IMR-90 (cell line): ENCODE measurements at regions not wholly inside any gene's neighbourhood (a gene's known extent, or its start where the extent isn't known, plus 50 kb on each side); places are given as distances from the start of the nearest gene placed in this dataset.

Source experiments
- ATAC-seq: fragments of 200-7000 bp; cut with Tn5 transposase; 2 replicates; pipeline ENCODE4 v1.9.1; 2020; ENCODE audit warnings: low read depth, mild to moderate bottlenecking, moderate library complexity
- BruUV-seq: library from RNA; stranded (reverse); fragments of 400-500 nt; replicated peaks from 2 replicates; lab custom pipeline; 2021; lab: Mats Ljungman, UMichigan
- CTCF ChIA-PET: fragments of 300-600 bp; formaldehyde crosslinking; extraction: SDS; loops from one replicate; lab custom pipeline; 2021; ENCODE audit warnings: antibody characterized with exemption; lab: Yijun Ruan, JAX
- POLR2A ChIA-PET: fragments of 300-600 bp; sonication (Branson Sonifier 250); formaldehyde crosslinking; loops from one replicate; lab custom pipeline; 2022; ENCODE audit warnings: antibody characterized with exemption; ENCODE audit not compliant: unreplicated experiment; lab: Charles Lee
- DNase-seq: peaks from one replicate; pipeline ENCODE4 v3.0.0; 2013
- H2AFZ ChIP-seq: replicated peaks from 2 replicates; pipeline ENCODE3; 2013; ENCODE audit warnings: low read length, mild to moderate bottlenecking; ENCODE audit not compliant: poor library complexity
- H2AK5ac ChIP-seq: 2 replicates; pipeline ENCODE4 v1.6.1; 2013; ENCODE audit warnings: low read depth, low read length, inconsistent platforms
- H2AK9ac ChIP-seq: replicated peaks from 2 replicates; pipeline ENCODE3; 2013; ENCODE audit warnings: mild to moderate bottlenecking, low read depth, low read length, moderate library complexity; ENCODE audit not compliant: poor library complexity
- H2BK120ac ChIP-seq: 2 replicates; pipeline ENCODE4 v1.6.1; 2013; ENCODE audit warnings: low read depth, low read length, inconsistent platforms
- H2BK15ac ChIP-seq: 3 replicates; pipeline ENCODE4 v1.6.1; 2013; ENCODE audit warnings: low read depth, low read length, inconsistent platforms
- H2BK20ac ChIP-seq: 2 replicates; pipeline ENCODE4 v1.6.1; 2013; ENCODE audit warnings: low read depth, mild to moderate bottlenecking, inconsistent platforms, low read length, moderate library complexity
- H2BK5ac ChIP-seq: 2 replicates; pipeline ENCODE4 v1.6.1; 2013; ENCODE audit warnings: mild to moderate bottlenecking, low read depth, low read length, inconsistent platforms; ENCODE audit not compliant: poor library complexity, severe bottlenecking
- H3K14ac ChIP-seq: replicated peaks from 2 replicates; pipeline ENCODE4 v1.6.1; 2013; ENCODE audit warnings: low read depth, low read length, inconsistent platforms
- H3K18ac ChIP-seq: 2 replicates; pipeline ENCODE4 v1.6.1; 2013; ENCODE audit warnings: low read depth, low read length, control low read depth
- H3K23ac ChIP-seq: 2 replicates; pipeline ENCODE4 v1.6.1; 2013; ENCODE audit warnings: low read depth, low read length, inconsistent platforms
- H3K27ac ChIP-seq: 2 replicates; pipeline ENCODE4 v1.5.1; 2013; ENCODE audit warnings: mild to moderate bottlenecking, control low read depth, low read length; ENCODE audit not compliant: insufficient read depth
- H3K27me3 ChIP-seq: 2 replicates; pipeline ENCODE4 v1.6.1; 2013; ENCODE audit warnings: low read length; ENCODE audit not compliant: control insufficient read depth, insufficient read depth
- H3K36me3 ChIP-seq: 2 replicates; pipeline ENCODE4 v1.6.1; 2013; ENCODE audit warnings: low read length, mixed read lengths; ENCODE audit not compliant: control insufficient read depth, insufficient read depth
- H3K4ac ChIP-seq: 2 replicates; pipeline ENCODE4 v1.6.1; 2013; ENCODE audit warnings: low read depth, low read length, inconsistent platforms
- H3K4me1 ChIP-seq: 2 replicates; pipeline ENCODE4 v1.6.1; 2013; ENCODE audit warnings: low read length, mixed read lengths; ENCODE audit not compliant: control insufficient read depth, insufficient read depth
- H3K4me2 ChIP-seq: 2 replicates; pipeline ENCODE4 v1.6.1; 2013; ENCODE audit warnings: low read depth, mild to moderate bottlenecking, control low read depth, low read length, moderate library complexity
- H3K4me3 ChIP-seq: 2 replicates; pipeline ENCODE4 v1.5.1; 2013; ENCODE audit warnings: low read depth, mild to moderate bottlenecking, control low read depth, low read length, moderate library complexity; ENCODE audit not compliant: insufficient read depth
- H3K56ac ChIP-seq: 2 replicates; pipeline ENCODE4 v1.6.1; 2013; ENCODE audit warnings: low read length, inconsistent platforms; ENCODE audit not compliant: insufficient read depth; ENCODE audit errors: extremely low read depth
- H3K79me1 ChIP-seq, 2 experiments: 2 replicates each; pipeline ENCODE4 v1.6.1; 2013; ENCODE audit warnings: low read length in 2 of 2, inconsistent platforms in 1 of 2, low read depth in 1 of 2
- H3K9ac ChIP-seq: 2 replicates; pipeline ENCODE4 v1.6.1; 2013; ENCODE audit warnings: low read depth, low read length, control low read depth
- H3K9me1 ChIP-seq: 2 replicates; pipeline ENCODE4 v1.6.1; 2013; ENCODE audit warnings: low read length, inconsistent platforms; ENCODE audit not compliant: insufficient read depth
- H3K9me3 ChIP-seq: 2 replicates; pipeline ENCODE4 v1.6.1; 2013; ENCODE audit warnings: low read length; ENCODE audit not compliant: control insufficient read depth, insufficient read depth
- H4K20me1 ChIP-seq: 2 replicates; pipeline ENCODE4 v1.6.1; 2013; ENCODE audit warnings: low read length, inconsistent platforms; ENCODE audit not compliant: insufficient read depth
- H4K5ac ChIP-seq: 2 replicates; pipeline ENCODE4 v1.6.1; 2013; ENCODE audit warnings: mild to moderate bottlenecking, low read depth, low read length, control low read depth
- H4K8ac ChIP-seq, 2 experiments: 2 replicates each; pipeline ENCODE4 v1.6.1; 2013; ENCODE audit warnings: low read depth in 2 of 2, low read length in 2 of 2, control low read depth in 1 of 2, inconsistent platforms in 1 of 2
- H4K91ac ChIP-seq: 2 replicates; pipeline ENCODE4 v1.6.1; 2013; ENCODE audit warnings: low read depth, low read length, inconsistent platforms; ENCODE audit not compliant: insufficient read depth
- CEBPB ChIP-seq: IDR thresholded peaks from 2 replicates; pipeline ENCODE4 v1.6.1; 2012; ENCODE audit warnings: low read depth, low read length, improper control_type of control experiment
- ELK1 ChIP-seq: fragments of 150-350 bp; IDR thresholded peaks from 2 replicates; pipeline ENCODE4 v1.6.1; 2016; ENCODE audit warnings: low read depth, mild to moderate bottlenecking, low read length, moderate library complexity, borderline replicate concordance
- MAFK ChIP-seq: IDR thresholded peaks from 2 replicates; pipeline ENCODE4 v1.6.1; 2012; ENCODE audit warnings: low read depth, low read length, improper control_type of control experiment
- NFE2L2 ChIP-seq: fragments of 150-350 bp; IDR thresholded peaks from 2 replicates; pipeline ENCODE4 v1.6.1; 2016; ENCODE audit warnings: low read depth, mild to moderate bottlenecking, low read length
- WGBS, 2 experiments: methylation state at CpG; one replicate each; pipeline versions ENCODE4 v1.1.5 to v1.1.7; 2013; ENCODE audit warnings: missing lambda C conversion rate in 2 of 2; ENCODE audit not compliant: insufficient read length in 1 of 2; ENCODE audit errors: extremely low coverage in 2 of 2; 5-methylcytosine and 5-hydroxymethylcytosine counted together
- dilution Hi-C: fragments of 300-500 bp; cut with HindIII; formaldehyde crosslinking; loops from one replicate; pipeline ENCODE4 v1.14.3; 2018; ENCODE audit warnings: low sequenced_read_pairs; ENCODE audit not compliant: unreplicated experiment
- in situ Hi-C: fragments of 300-500 bp; cut with MboI; formaldehyde crosslinking; loops from 3 replicates; pipeline ENCODE4 v1.14.3; 2019; ENCODE audit warnings: low sequenced_read_pairs, inconsistent platforms, mixed read lengths
- intact Hi-C: fragments of 100-400 bp; cut with micrococcal nuclease; formaldehyde crosslinking; loops from 2 replicates; pipeline ENCODE4 v1.10.0; 2022

- intact Hi-C loops (no loop called here), dilution Hi-C loops (no loop called here), in situ Hi-C loops (loop anchor here (25.0 kb wide), 2 partner anchors 213 to 313 kb away; no protein-coding TSS in a partner anchor)
- H2AFZ ChIP-seq = no peak overlapping the region
- no peak overlapping the region for H3K23ac ChIP-seq
- DNase-seq (no peak), ATAC-seq (no peak)
- WGBS, 2 experiments = 71% methylated on average over 7 of the region's 11 CpGs; no CpG with 5 or more reads in 1 of the 2 experiments
- H2BK5ac ChIP-seq = no peak overlapping the region
- no peak overlapping the region for H3K4me3 ChIP-seq
- no peak overlapping the region for H2BK20ac ChIP-seq
- H3K79me1 ChIP-seq = no peaks in the 10 kb centered on the region
- POLR2A ChIA-PET = no interaction called here
- H3K4me2 ChIP-seq = no peak overlapping the region
- no peaks in the 10 kb centered on the region for H3K4me1 ChIP-seq
- H4K20me1 ChIP-seq = no peaks in the 10 kb centered on the region
- H3K27ac ChIP-seq = no peak overlapping the region
- no peak overlapping the region for H2AK5ac ChIP-seq
- no peaks in the 10 kb centered on the region for H3K9me3 ChIP-seq
- no peak overlapping the region for H2BK15ac ChIP-seq
- H3K18ac ChIP-seq = no peak overlapping the region
- no peak overlapping the region for H4K5ac ChIP-seq
- no peak overlapping the region for H3K14ac ChIP-seq
- H3K4ac ChIP-seq = no peak overlapping the region
- no peak overlapping the region for H4K8ac ChIP-seq
- no peaks in the 10 kb centered on the region for H3K9me1 ChIP-seq
- no peak overlapping the region for H4K91ac ChIP-seq
- CTCF ChIA-PET = interaction anchor here (1.1 kb wide), 1 partner anchor 9 kb away, joined by 4 read pairs; no protein-coding TSS in a partner anchor
- H3K9ac ChIP-seq = no peak overlapping the region
- no peak overlapping the region for H2AK9ac ChIP-seq
- H3K56ac ChIP-seq = no peak overlapping the region
- no peak overlapping the region for H2BK120ac ChIP-seq
- no TSS peak for BruUV-seq
- H3K36me3 ChIP-seq = no peaks in the 10 kb centered on the region
- peaks cover 11% of the 10 kb centered on the region for H3K27me3 ChIP-seq
- TF ChIP-seq NFE2L2 (no peak), CEBPB (no peak), MAFK (no peak), ELK1 (no peak)
Measured at GRCh38 chr1:227449741-227450441, 113.5 kb upstream of the ZNF678 start.
